ENCODE measurements at regions not wholly inside any gene's neighbourhood (a gene's known extent, or its start where the extent isn't known, plus 50 kb on each side); places are given as distances from the start of the nearest gene placed in this dataset.

- no peak overlapping the region for H3K4me3 ChIP-seq
- TF ChIP-seq POLR2A (IDR thresholded peaks at IDR 0.05) = no peak
- TF ChIP-seq CTCF (IDR thresholded peaks at IDR 0.05 in 8 of 11, conservative IDR thresholded peaks at IDR 0.05 in 3 of 11) = no peak
- TF ChIP-seq POLR2AphosphoS5 (IDR thresholded peaks at IDR 0.05) = no peak
Measured at GRCh38 chr10:109287858-109288257, 635.5 kb downstream of the XPNPEP1 start.

GRCh38 chr10:109282510-109282909 lies 640.8 kb downstream of the XPNPEP1 start:
- no peak overlapping the region for H3K4me3 ChIP-seq
- intact Hi-C loops (cut with DNase I; ENCODE audit: low total_unique reads) = no loop called here
- TF ChIP-seq POLR2A (IDR thresholded peaks at IDR 0.05) = no peak
- TF ChIP-seq CTCF (IDR thresholded peaks at IDR 0.05 in 8 of 11, conservative IDR thresholded peaks at IDR 0.05 in 3 of 11) = no peak
- no peak for TF ChIP-seq POLR2AphosphoS5 (IDR thresholded peaks at IDR 0.05)
- H3K27ac ChIP-seq = no peak overlapping the region
- no peaks in the 10 kb centered on the region for H3K4me1 ChIP-seq
- H3K36me3 ChIP-seq = no peaks in the 10 kb centered on the region
- H3K27me3 ChIP-seq (replicated peaks in 1 of 7) = no peaks in the 10 kb centered on the region
- DNase-seq = no peak
- H3K9me3 ChIP-seq = no peaks in the 10 kb centered on the region

More at GRCh38 chr10:109287858-109288257, 635.5 kb downstream of the XPNPEP1 start:
- intact Hi-C loops (cut with DNase I; ENCODE audit: low total_unique reads) = no loop called here
- WGBS, 5 donors = 62 to 80% (median 77%) methylated on average over 3 of the region's 3 CpGs
- DNase-seq = no peak
- Histone ChIP-seq H3K27me3 (replicated peaks in 1 of 7) (no peaks in the 10 kb centered on the region), H3K27ac (no peak overlapping the region), H3K9me3 (peaks cover 0 to 13% (median 0%) of the 10 kb centered on the region in 8 donors), H3K4me1 (no peaks in the 10 kb centered on the region), H3K36me3 (no peaks in the 10 kb centered on the region)

- Histone ChIP-seq H3K36me3 (no peaks in the 10 kb centered on the region), H3K27me3 (replicated peaks in 1 of 7) (no peaks in the 10 kb centered on the region), H3K27ac (no peak overlapping the region), H3K4me1 (no peaks in the 10 kb centered on the region), H3K4me3 (no peak overlapping the region), H3K9me3 (no peaks in the 10 kb centered on the region)
- 79 to 91% (median 87%) methylated on average over 1 of the region's 1 CpG for WGBS, 5 donors
- DNase-seq = no peak
- intact Hi-C loops (cut with DNase I; ENCODE audit: low total_unique reads) = no loop called here
- TF ChIP-seq POLR2A (IDR thresholded peaks at IDR 0.05) (no peak), CTCF (IDR thresholded peaks at IDR 0.05 in 8 of 11, conservative IDR thresholded peaks at IDR 0.05 in 3 of 11) (no peak), POLR2AphosphoS5 (IDR thresholded peaks at IDR 0.05) (no peak)
Measured at GRCh38 chr10:109281347-109281746, 642.0 kb downstream of the XPNPEP1 start.

GRCh38 chr10:109280837-109281236 lies 642.5 kb downstream of the XPNPEP1 start:
- Histone ChIP-seq H3K9me3 (no peaks in the 10 kb centered on the region), H3K36me3 (no peaks in the 10 kb centered on the region), H3K4me3 (no peak overlapping the region), H3K27me3 (replicated peaks in 1 of 7) (no peaks in the 10 kb centered on the region), H3K4me1 (no peaks in the 10 kb centered on the region), H3K27ac (no peak overlapping the region)
- WGBS, 5 donors = 78 to 87% (median 81%) methylated on average over 8 of the region's 8 CpGs
- no peak for DNase-seq
- intact Hi-C loops (cut with DNase I; ENCODE audit: low total_unique reads) = no loop called here
- TF ChIP-seq POLR2AphosphoS5 (IDR thresholded peaks at IDR 0.05) (no peak), CTCF (IDR thresholded peaks at IDR 0.05 in 8 of 11, conservative IDR thresholded peaks at IDR 0.05 in 3 of 11) (no peak), POLR2A (IDR thresholded peaks at IDR 0.05) (no peak)

Measured in spleen (tissue), 11 donors.